Upper lobe of right lung (tissue), 1 donor: ENCODE measurements at regions not wholly inside any gene's neighbourhood (a gene's known extent, or its start where the extent isn't known, plus 50 kb on each side); places are given as distances from the start of the nearest gene placed in this dataset.

ENCODE experiments used
- ATAC-seq: fragments of 200-7000 bp; cut with Tn5 transposase; one replicate; pipeline ENCODE4 v1.9.1; 2020; ENCODE audit warnings: mild to moderate bottlenecking, moderate library complexity
- DNase-seq: peaks from one replicate; pipeline ENCODE4 v3.0.0-alpha.2; 2020
- H3K27ac ChIP-seq: fragments of 200-600 bp; one replicate; pipeline ENCODE4 v1.8.0; 2022
- H3K27me3 ChIP-seq: fragments of 200-600 bp; one replicate; pipeline ENCODE4 v1.8.0; 2022; ENCODE audit warnings: mild to moderate bottlenecking
- H3K36me3 ChIP-seq: fragments of 200-600 bp; one replicate; pipeline ENCODE4 v1.8.0; 2022
- H3K4me1 ChIP-seq: fragments of 200-600 bp; one replicate; pipeline ENCODE4 v1.8.0; 2022
- H3K4me3 ChIP-seq: fragments of 200-600 bp; one replicate; pipeline ENCODE4 v1.8.0; 2022; ENCODE audit warnings: mild to moderate bottlenecking
- H3K9me3 ChIP-seq: fragments of 200-600 bp; one replicate; pipeline ENCODE4 v1.8.0; 2022
- intact Hi-C: fragments of 100-400 bp; cut with DNase I; formaldehyde crosslinking; loops from one replicate; pipeline ENCODE4 v1.11.0; 2022
- TF ChIP-seq, protein P1 (sequence below): fragments of 200-600 bp; IDR thresholded peaks from one replicate; pipeline ENCODE4 v1.8.0; 2022; ENCODE audit warnings: antibody characterized with exemption
- donor health status: DM: no; HTN: yes; CAD: no; lungs with severe emphysema.

DNA sequence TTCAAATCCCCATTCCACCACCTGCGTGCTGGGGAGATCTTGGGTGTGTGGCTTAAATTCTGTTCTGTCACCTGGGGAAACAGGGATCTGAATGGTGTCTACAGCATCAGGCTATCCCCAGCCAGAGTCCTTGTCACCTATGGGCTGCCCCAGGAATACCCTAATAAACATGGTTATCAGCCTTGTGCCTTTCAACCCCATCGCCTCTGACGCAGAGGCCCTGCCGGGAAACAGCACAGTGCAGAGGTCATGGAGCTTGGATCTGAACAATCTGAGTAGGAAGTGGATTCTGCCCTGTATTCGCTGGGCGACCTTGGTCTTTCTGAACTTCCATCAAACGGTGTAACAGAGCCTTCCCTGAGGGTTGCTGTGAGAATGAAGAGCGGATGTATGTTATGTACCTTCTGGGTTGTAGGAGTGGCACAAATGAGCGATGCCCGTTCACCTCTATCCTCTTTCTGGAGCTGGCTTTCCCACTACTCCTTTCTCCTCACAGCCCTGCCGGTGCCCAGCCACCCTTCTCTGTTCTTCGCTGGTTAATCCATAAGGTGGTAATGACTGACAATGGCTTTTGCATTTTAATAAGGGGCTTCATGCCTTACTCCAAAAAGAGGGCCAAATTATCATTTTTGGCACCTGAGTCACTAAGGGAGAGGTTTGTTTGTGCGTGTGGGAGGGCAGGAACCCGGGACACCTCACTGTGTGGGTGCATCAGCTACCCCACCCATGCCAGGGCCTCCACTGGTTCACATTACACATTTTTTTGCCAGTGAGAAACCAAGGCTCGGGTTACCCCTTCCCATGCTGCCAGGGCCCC lies 256.5 kb downstream of the MYCN start:
- no peaks in the 10 kb centered on the region for H3K4me1 ChIP-seq
- no peak for ATAC-seq
- no peak overlapping the region for H3K27ac ChIP-seq
- DNase-seq: no peak
- H3K9me3 ChIP-seq: no peaks in the 10 kb centered on the region
- no peak overlapping the region for H3K4me3 ChIP-seq
- TF ChIP-seq, protein P1, sequence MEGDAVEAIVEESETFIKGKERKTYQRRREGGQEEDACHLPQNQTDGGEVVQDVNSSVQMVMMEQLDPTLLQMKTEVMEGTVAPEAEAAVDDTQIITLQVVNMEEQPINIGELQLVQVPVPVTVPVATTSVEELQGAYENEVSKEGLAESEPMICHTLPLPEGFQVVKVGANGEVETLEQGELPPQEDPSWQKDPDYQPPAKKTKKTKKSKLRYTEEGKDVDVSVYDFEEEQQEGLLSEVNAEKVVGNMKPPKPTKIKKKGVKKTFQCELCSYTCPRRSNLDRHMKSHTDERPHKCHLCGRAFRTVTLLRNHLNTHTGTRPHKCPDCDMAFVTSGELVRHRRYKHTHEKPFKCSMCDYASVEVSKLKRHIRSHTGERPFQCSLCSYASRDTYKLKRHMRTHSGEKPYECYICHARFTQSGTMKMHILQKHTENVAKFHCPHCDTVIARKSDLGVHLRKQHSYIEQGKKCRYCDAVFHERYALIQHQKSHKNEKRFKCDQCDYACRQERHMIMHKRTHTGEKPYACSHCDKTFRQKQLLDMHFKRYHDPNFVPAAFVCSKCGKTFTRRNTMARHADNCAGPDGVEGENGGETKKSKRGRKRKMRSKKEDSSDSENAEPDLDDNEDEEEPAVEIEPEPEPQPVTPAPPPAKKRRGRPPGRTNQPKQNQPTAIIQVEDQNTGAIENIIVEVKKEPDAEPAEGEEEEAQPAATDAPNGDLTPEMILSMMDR: no peak
- no peaks in the 10 kb centered on the region for H3K36me3 ChIP-seq
- H3K27me3 ChIP-seq: no peaks in the 10 kb centered on the region
- intact Hi-C loops: no loop called here

DNA sequence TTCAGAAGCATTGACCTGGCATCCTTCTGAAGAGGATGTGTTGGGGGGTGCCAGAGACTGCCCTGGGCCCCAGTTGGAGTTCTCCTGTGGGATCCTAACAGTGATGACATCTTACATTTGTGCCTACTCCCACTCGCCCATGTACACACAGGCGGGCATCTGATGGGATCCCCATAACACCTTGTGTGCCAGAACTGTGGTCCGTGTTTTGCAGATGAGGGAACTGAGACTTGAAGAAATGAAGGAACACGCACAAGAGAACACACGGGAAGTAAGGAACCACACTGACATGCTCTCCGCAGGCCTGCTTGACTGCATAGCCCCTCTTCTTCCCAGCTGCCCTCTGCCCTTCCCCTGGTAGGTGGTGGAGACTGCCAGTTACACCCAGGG lies 255.3 kb downstream of the MYCN start:
- Histone ChIP-seq H3K36me3 (no peaks in the 10 kb centered on the region), H3K4me1 (no peaks in the 10 kb centered on the region), H3K27me3 (no peaks in the 10 kb centered on the region), H3K4me3 (no peak overlapping the region), H3K9me3 (no peaks in the 10 kb centered on the region), H3K27ac (no peak overlapping the region)
- ATAC-seq: no peak
- intact Hi-C loops: no loop called here
- TF ChIP-seq, protein P1: no peak
- no peak for DNase-seq

DNA sequence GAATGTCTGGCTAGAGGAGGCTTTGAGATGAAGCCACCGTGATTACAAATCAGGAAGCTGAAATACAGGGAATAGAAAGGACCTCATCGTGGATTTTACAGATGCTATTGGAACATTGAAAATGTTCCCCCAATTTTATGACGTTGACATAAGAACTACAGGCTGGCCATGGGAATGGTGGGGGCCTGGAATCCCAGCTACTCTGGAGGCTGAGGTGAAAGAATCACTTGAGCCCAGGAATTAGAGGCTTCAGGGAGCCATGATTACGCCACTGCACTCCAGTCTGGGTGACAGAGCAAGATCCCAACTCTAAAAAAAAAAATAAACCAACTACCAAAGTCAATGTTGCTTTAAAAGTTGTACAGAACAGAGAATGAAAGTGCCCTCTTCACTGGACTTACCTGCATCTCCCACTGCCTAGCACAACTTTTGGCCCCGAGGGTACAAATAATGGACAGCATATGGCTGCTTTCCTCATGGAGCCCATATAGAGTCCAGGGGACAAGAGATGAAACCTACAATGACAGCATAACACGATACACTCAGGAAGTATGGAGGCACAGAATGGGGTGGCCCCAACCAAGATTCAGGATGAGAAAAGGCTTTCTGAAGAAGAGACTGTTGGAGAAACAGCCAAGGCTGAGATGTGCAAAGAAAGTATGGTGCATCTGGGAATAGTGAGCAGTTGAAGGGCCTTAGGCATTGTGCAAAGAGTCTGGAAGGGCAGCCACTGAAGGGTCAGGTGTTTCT lies 254.8 kb downstream of the MYCN start:
- H3K27ac ChIP-seq: no peak overlapping the region
- no peaks in the 10 kb centered on the region for H3K9me3 ChIP-seq
- TF ChIP-seq, protein P1: no peak
- no peak for ATAC-seq
- H3K4me3 ChIP-seq: no peak overlapping the region
- H3K27me3 ChIP-seq: no peaks in the 10 kb centered on the region
- H3K4me1 ChIP-seq: no peaks in the 10 kb centered on the region
- intact Hi-C loops: no loop called here
- no peaks in the 10 kb centered on the region for H3K36me3 ChIP-seq
- DNase-seq: no peak

DNA sequence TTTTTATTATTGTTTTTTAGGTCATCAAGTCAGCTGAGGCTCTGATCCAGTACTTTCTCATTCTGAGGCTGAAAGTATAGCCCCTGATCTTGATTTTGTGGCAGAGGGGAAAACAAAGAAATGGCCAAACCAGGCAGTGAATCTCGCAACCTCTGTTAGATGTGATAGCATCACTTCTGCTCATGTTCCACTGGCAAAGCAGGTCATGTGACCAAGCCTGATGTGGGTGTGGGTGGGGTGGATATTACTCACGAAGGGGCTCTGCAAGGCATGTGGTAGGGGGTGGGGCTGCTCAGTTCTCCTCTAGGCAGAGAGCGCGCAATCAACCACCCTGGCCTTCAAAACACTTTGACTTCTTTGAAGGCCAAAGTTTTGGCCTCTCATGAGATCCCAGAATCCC lies 254.2 kb downstream of the MYCN start:
- Histone ChIP-seq H3K4me1 (no peaks in the 10 kb centered on the region), H3K27me3 (no peaks in the 10 kb centered on the region), H3K36me3 (no peaks in the 10 kb centered on the region), H3K4me3 (no peak overlapping the region), H3K27ac (no peak overlapping the region), H3K9me3 (no peaks in the 10 kb centered on the region)
- TF ChIP-seq, protein P1: no peak
- ATAC-seq (no peak), DNase-seq (no peak)
- intact Hi-C loops: no loop called here

DNA sequence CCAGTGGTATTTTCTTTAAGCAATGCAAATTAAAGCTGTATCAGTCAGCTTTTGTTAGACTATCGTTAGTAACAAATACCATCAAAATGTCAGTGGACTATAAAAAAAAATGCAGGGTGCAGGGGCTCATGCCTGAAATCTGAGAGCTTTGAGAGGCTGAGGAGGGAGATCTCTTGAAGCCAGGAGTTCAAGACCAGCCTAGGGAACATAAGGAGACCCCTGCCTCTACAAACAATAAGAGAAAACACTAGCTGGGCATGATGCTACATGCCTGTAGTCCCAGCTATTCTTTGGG lies 253.7 kb downstream of the MYCN start:
- no peaks in the 10 kb centered on the region for H3K9me3 ChIP-seq
- TF ChIP-seq, protein P1: no peak
- H3K4me3 ChIP-seq: no peak overlapping the region
- H3K27me3 ChIP-seq: no peaks in the 10 kb centered on the region
- intact Hi-C loops: no loop called here
- no peaks in the 10 kb centered on the region for H3K4me1 ChIP-seq
- H3K36me3 ChIP-seq: no peaks in the 10 kb centered on the region
- ATAC-seq: no peak
- DNase-seq: no peak
- no peak overlapping the region for H3K27ac ChIP-seq
